Cardiac muscle cell (in vitro differentiated cells and primary cell): ENCODE measurements at regions not wholly inside any gene's neighbourhood (a gene's known extent, or its start where the extent isn't known, plus 50 kb on each side); places are given as distances from the start of the nearest gene placed in this dataset.

Experiments
- DNase-seq, 2 donors: peaks; one replicate each; pipeline versions ENCODE4 v3.0.0 to v3.0.0-alpha.2; 2010 to 2017; ENCODE audit warnings: low read depth in 1 of 2, low spot score in 1 of 2
- H3K27ac ChIP-seq: fragments of 200-600 bp; sonication (generic); 2 replicates; pipeline ENCODE4 v1.5.1; 2016
- H3K27me3 ChIP-seq: fragments of 200-600 bp; sonication (generic); 2 replicates; pipeline ENCODE4 v1.6.0; 2016; ENCODE audit warnings: control low read depth
- H3K36me3 ChIP-seq: fragments of 200-600 bp; sonication (generic); 2 replicates; pipeline ENCODE4 v1.5.1; 2016; ENCODE audit warnings: control low read depth
- H3K4me1 ChIP-seq: fragments of 200-600 bp; sonication (generic); 2 replicates; pipeline ENCODE4 v1.8.1; 2017; ENCODE audit warnings: low read depth, mild to moderate bottlenecking, mixed run types
- H3K4me3 ChIP-seq: fragments of 200-600 bp; sonication (generic); 2 replicates; pipeline ENCODE4 v1.5.1; 2016; ENCODE audit warnings: mild to moderate bottlenecking
- H3K9me3 ChIP-seq: fragments of 200-600 bp; sonication (generic); 2 replicates; pipeline ENCODE4 v1.5.1; 2017; ENCODE audit warnings: low read depth, mild to moderate bottlenecking, control low read depth
- CTCF ChIP-seq: IDR thresholded peaks from 2 replicates; pipeline ENCODE4 v1.5.1; 2012; ENCODE audit warnings: low read depth, mild to moderate bottlenecking, low read length

GRCh38 chr13:22736768-22737092, 444.0 kb upstream of the SGCG start:
- no peak overlapping the region for H3K27ac ChIP-seq
- no peak for TF ChIP-seq CTCF
- no peaks in the 10 kb centered on the region for H3K9me3 ChIP-seq
- DNase-seq: no peak
- H3K27me3 ChIP-seq: no peaks in the 10 kb centered on the region
- no peaks in the 10 kb centered on the region for H3K36me3 ChIP-seq
- peaks cover 4% of the 10 kb centered on the region for H3K4me1 ChIP-seq
- no peak overlapping the region for H3K4me3 ChIP-seq

- no peaks in the 10 kb centered on the region for H3K36me3 ChIP-seq
- no peak overlapping the region for H3K27ac ChIP-seq
- H3K4me1 ChIP-seq: peaks cover 4% of the 10 kb centered on the region
- no peaks in the 10 kb centered on the region for H3K9me3 ChIP-seq
- TF ChIP-seq CTCF: no peak
- H3K27me3 ChIP-seq: no peaks in the 10 kb centered on the region
- no peak overlapping the region for H3K4me3 ChIP-seq
- DNase-seq: no peak
Observed at GRCh38 chr13:22738357-22738756, 442.4 kb upstream of the SGCG start.

- Histone ChIP-seq H3K27ac (no peak overlapping the region), H3K36me3 (no peaks in the 10 kb centered on the region), H3K9me3 (no peaks in the 10 kb centered on the region), H3K27me3 (no peaks in the 10 kb centered on the region), H3K4me3 (no peak overlapping the region), H3K4me1 (no peaks in the 10 kb centered on the region)
- peak; percentile 9 for TF ChIP-seq CTCF
- peak; percentile 8 to 15 for DNase-seq
Observed at GRCh38 chr13:22740264-22740663, 440.5 kb upstream of the SGCG start.

GRCh38 chr13:22744688-22745452, 435.9 kb upstream of the SGCG start:
- no peaks in the 10 kb centered on the region for H3K9me3 ChIP-seq
- DNase-seq: no peak
- no peak overlapping the region for H3K4me3 ChIP-seq
- TF ChIP-seq CTCF: no peak
- H3K4me1 ChIP-seq: no peaks in the 10 kb centered on the region
- H3K27ac ChIP-seq: no peak overlapping the region
- H3K27me3 ChIP-seq: no peaks in the 10 kb centered on the region
- H3K36me3 ChIP-seq: no peaks in the 10 kb centered on the region

GRCh38 chr13:22748866-22749577, 431.8 kb upstream of the SGCG start:
- DNase-seq: peak in 1 of 2 donors; percentile 31
- H3K27me3 ChIP-seq: no peaks in the 10 kb centered on the region
- no peaks in the 10 kb centered on the region for H3K9me3 ChIP-seq
- no peak overlapping the region for H3K27ac ChIP-seq
- TF ChIP-seq CTCF: no peak
- no peaks in the 10 kb centered on the region for H3K36me3 ChIP-seq
- no peak overlapping the region for H3K4me3 ChIP-seq
- no peaks in the 10 kb centered on the region for H3K4me1 ChIP-seq
